ENCODE measurements at regions not wholly inside any gene's neighbourhood (a gene's known extent, or its start where the extent isn't known, plus 50 kb on each side); places are given as distances from the start of the nearest gene placed in this dataset.

DNA sequence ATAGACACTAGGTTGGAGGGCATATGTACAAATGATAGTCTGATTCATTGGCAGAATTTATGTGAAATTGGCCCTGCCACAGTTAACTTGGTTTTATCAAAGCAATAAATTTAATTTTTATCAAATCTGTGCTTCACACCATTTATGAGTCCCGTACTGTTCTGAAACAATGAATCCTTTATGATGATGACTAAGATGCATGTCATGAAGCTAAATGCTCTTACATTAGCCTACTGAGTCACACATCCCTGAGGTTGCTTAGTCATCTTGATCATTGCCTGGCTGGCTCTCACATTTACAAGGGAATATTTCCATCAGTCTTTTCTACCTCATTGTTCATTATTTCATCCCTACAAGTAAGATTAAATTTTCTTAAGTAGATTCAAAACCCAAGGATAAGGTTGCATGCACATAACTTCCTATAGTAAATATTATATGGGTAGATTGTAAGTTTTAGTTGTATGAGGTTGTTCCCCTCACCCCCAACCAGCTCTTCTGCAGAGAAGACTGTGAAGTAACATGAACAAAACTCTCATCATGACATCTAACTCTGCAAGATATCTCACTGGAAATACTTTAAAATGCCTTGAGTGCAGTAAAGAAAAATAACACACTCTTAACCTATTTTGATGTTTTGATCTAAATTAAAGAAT is 170.7 kb downstream of the CYB561 start (continued):
- TF ChIP-seq, protein P1, sequence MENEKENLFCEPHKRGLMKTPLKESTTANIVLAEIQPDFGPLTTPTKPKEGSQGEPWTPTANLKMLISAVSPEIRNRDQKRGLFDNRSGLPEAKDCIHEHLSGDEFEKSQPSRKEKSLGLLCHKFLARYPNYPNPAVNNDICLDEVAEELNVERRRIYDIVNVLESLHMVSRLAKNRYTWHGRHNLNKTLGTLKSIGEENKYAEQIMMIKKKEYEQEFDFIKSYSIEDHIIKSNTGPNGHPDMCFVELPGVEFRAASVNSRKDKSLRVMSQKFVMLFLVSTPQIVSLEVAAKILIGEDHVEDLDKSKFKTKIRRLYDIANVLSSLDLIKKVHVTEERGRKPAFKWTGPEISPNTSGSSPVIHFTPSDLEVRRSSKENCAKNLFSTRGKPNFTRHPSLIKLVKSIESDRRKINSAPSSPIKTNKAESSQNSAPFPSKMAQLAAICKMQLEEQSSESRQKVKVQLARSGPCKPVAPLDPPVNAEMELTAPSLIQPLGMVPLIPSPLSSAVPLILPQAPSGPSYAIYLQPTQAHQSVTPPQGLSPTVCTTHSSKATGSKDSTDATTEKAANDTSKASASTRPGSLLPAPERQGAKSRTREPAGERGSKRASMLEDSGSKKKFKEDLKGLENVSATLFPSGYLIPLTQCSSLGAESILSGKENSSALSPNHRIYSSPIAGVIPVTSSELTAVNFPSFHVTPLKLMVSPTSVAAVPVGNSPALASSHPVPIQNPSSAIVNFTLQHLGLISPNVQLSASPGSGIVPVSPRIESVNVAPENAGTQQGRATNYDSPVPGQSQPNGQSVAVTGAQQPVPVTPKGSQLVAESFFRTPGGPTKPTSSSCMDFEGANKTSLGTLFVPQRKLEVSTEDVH (IDR thresholded peaks at IDR 0.05; ENCODE audit: low read depth, partially characterized antibody): no peak
- TF ChIP-seq TEAD1 (CRISPR knock-in tag; IDR thresholded peaks at IDR 0.05) (no peak), FOXA1 (IDR thresholded peaks at IDR 0.05; ENCODE audit: borderline replicate concordance) (no peak), SRSF3 (IDR thresholded peaks at IDR 0.05; ENCODE audit: insufficient read depth, low read length) (no peak), KDM5B (IDR thresholded peaks at IDR 0.05; ENCODE audit: insufficient replicate concordance, low read depth, low read length) (no peak), BMI1 (IDR thresholded peaks at IDR 0.05; ENCODE audit: low read length) (no peak), ZNF124 (CRISPR knock-in tag; IDR thresholded peaks at IDR 0.05) (no peak), POLR2AphosphoS5 (IDR thresholded peaks at IDR 0.05; ENCODE audit: control insufficient read depth, insufficient read depth, low read depth, low read length) (no peak), CBX5 (IDR thresholded peaks at IDR 0.05; ENCODE audit: borderline replicate concordance, low read depth) (no peak), EHMT2 (IDR thresholded peaks at IDR 0.05) (peak; percentile 72; the same call in 1 of the 2 replicates), STAT5A (IDR thresholded peaks at IDR 0.05; ENCODE audit: borderline replicate concordance, low read length) (no peak), RUNX1 (IDR thresholded peaks at IDR 0.05; ENCODE audit: low read depth) (no peak), ZNF3 (CRISPR knock-in tag; IDR thresholded peaks at IDR 0.05) (no peak), MXI1 (IDR thresholded peaks at IDR 0.05; ENCODE audit: low read depth, low read length) (no peak), ZNF785 (CRISPR knock-in tag; IDR thresholded peaks at IDR 0.05) (no peak), KDM4B (IDR thresholded peaks at IDR 0.05; ENCODE audit: borderline replicate concordance in 2 of 2, low read depth in 1 of 2) (no peak)
- TF ChIP-seq, protein P2, sequence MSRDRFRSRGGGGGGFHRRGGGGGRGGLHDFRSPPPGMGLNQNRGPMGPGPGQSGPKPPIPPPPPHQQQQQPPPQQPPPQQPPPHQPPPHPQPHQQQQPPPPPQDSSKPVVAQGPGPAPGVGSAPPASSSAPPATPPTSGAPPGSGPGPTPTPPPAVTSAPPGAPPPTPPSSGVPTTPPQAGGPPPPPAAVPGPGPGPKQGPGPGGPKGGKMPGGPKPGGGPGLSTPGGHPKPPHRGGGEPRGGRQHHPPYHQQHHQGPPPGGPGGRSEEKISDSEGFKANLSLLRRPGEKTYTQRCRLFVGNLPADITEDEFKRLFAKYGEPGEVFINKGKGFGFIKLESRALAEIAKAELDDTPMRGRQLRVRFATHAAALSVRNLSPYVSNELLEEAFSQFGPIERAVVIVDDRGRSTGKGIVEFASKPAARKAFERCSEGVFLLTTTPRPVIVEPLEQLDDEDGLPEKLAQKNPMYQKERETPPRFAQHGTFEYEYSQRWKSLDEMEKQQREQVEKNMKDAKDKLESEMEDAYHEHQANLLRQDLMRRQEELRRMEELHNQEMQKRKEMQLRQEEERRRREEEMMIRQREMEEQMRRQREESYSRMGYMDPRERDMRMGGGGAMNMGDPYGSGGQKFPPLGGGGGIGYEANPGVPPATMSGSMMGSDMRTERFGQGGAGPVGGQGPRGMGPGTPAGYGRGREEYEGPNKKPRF (IDR thresholded peaks at IDR 0.05; ENCODE audit: low read depth, low read length): no peak
- TF ChIP-seq, protein P3, sequence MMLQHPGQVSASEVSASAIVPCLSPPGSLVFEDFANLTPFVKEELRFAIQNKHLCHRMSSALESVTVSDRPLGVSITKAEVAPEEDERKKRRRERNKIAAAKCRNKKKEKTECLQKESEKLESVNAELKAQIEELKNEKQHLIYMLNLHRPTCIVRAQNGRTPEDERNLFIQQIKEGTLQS (IDR thresholded peaks at IDR 0.05): peak; percentile 94
- TF ChIP-seq, protein P3 (CRISPR knock-in tag; conservative IDR thresholded peaks at IDR 0.05): no peak
- TF ChIP-seq, protein P4, sequence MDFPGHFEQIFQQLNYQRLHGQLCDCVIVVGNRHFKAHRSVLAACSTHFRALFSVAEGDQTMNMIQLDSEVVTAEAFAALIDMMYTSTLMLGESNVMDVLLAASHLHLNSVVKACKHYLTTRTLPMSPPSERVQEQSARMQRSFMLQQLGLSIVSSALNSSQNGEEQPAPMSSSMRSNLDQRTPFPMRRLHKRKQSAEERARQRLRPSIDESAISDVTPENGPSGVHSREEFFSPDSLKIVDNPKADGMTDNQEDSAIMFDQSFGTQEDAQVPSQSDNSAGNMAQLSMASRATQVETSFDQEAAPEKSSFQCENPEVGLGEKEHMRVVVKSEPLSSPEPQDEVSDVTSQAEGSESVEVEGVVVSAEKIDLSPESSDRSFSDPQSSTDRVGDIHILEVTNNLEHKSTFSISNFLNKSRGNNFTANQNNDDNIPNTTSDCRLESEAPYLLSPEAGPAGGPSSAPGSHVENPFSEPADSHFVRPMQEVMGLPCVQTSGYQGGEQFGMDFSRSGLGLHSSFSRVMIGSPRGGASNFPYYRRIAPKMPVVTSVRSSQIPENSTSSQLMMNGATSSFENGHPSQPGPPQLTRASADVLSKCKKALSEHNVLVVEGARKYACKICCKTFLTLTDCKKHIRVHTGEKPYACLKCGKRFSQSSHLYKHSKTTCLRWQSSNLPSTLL (IDR thresholded peaks at IDR 0.05): no peak
